HepG2 (cell line): ENCODE measurements at regions not wholly inside any gene's neighbourhood (a gene's known extent, or its start where the extent isn't known, plus 50 kb on each side); places are given as distances from the start of the nearest gene placed in this dataset.

ENCODE experiments used
- ATAC-seq: fragments of 200-7000 bp; cut with Tn5 transposase; 3 replicates; pipeline ENCODE4 v1.9.1; 2020; ENCODE audit warnings: mild to moderate bottlenecking, moderate library complexity
- BruUV-seq: library from RNA; stranded (reverse); fragments of 400-500 nt; replicated peaks from 2 replicates; lab custom pipeline; 2021; lab: Mats Ljungman, UMichigan
- CTCF ChIA-PET: fragments of 300-600 bp; formaldehyde crosslinking; extraction: SDS; loops from one replicate; lab custom pipeline; 2021; ENCODE audit warnings: low total read pairs, inconsistent platforms, low intra/inter-chr PET ratio; lab: Yijun Ruan, JAX
- POLR2A ChIA-PET: fragments of 350-600 bp; sonication (Branson Sonifier 250); formaldehyde crosslinking; loops from one replicate; lab custom pipeline; 2020; ENCODE audit warnings: antibody characterized with exemption, inconsistent platforms; lab: Yijun Ruan, JAX
- DNase-seq: peaks from one replicate; pipeline ENCODE4 v3.0.0-alpha.2; 2015; ENCODE audit warnings: low spot score
- FAIRE-seq: peaks from 3 replicates; lab custom pipeline; 2011; peaks lifted over from hg19 to GRCh38; lab: Jason Lieb, UNC
- H2AFZ ChIP-seq: one replicate; pipeline ENCODE4 v1.6.1; 2011; ENCODE audit warnings: low read length, inconsistent platforms
- H3K27ac ChIP-seq: fragments of 300-600 bp; 3 replicates; pipeline ENCODE4 v1.8.0; 2011; ENCODE audit warnings: mixed run types, mild to moderate bottlenecking, mixed read lengths, low read length, inconsistent platforms; ENCODE audit not compliant: insufficient read depth; ENCODE audit errors: extremely low read length
- H3K27me3 ChIP-seq, 2 experiments: fragments of 200-600 bp in 1 of 2; 2 replicates in 1 of 2; 3 replicates in 1 of 2; pipeline versions ENCODE4 v1.6.0 to v1.8.0; 2011; ENCODE audit warnings: low read length in 2 of 2, mild to moderate bottlenecking in 2 of 2, moderate library complexity in 2 of 2, inconsistent platforms in 1 of 2; ENCODE audit not compliant: insufficient read depth in 2 of 2, control insufficient read depth in 1 of 2
- H3K36me3 ChIP-seq, 2 experiments: fragments of 200-600 bp in 1 of 2; replicated peaks in 1 of 2; 2 replicates in 1 of 2; 3 replicates in 1 of 2; pipeline versions ENCODE4 v1.5.1 to v1.8.0; 2011; ENCODE audit warnings: low read length in 2 of 2, inconsistent platforms in 1 of 2; ENCODE audit not compliant: insufficient read depth in 2 of 2, control insufficient read depth in 1 of 2
- H3K4me1 ChIP-seq: 2 replicates; pipeline ENCODE4 v1.5.1; 2012; ENCODE audit warnings: low read length, inconsistent platforms; ENCODE audit not compliant: insufficient read depth
- H3K4me2 ChIP-seq: 2 replicates; pipeline ENCODE4 v1.6.0; 2011; ENCODE audit warnings: low read depth, low read length, inconsistent platforms
- H3K4me3 ChIP-seq, 3 experiments: fragments of 200-600 bp in 1 of 3; sonication (generic), shearing (Covaris generic) in 1 of 3; replicated peaks in 1 of 3; 2 replicates each; pipeline ENCODE4 v1.5.1; 2011 to 2016; ENCODE audit warnings: low read length in 3 of 3, inconsistent platforms in 2 of 3, low read depth in 2 of 3, mild to moderate bottlenecking in 2 of 3, control low read depth in 1 of 3, mixed read lengths in 1 of 3; ENCODE audit not compliant: insufficient read depth in 1 of 3
- H3K79me2 ChIP-seq: one replicate; pipeline ENCODE4 v1.6.1; 2011; ENCODE audit warnings: low read length, inconsistent platforms; ENCODE audit not compliant: insufficient read depth
- H3K9ac ChIP-seq: 2 replicates; pipeline ENCODE4 v1.6.0; 2011; ENCODE audit warnings: mild to moderate bottlenecking, low read depth, low read length, inconsistent platforms; ENCODE audit not compliant: insufficient read depth
- H3K9me3 ChIP-seq: 2 replicates; pipeline ENCODE4 v1.5.1; 2012; ENCODE audit warnings: mild to moderate bottlenecking, low read length
- H4K20me1 ChIP-seq: 2 replicates; pipeline ENCODE4 v1.6.0; 2011; ENCODE audit warnings: inconsistent platforms, mild to moderate bottlenecking, low read length, moderate library complexity; ENCODE audit not compliant: insufficient read depth
- ATF6 ChIP-seq: sonication (generic); formaldehyde crosslinking; conservative IDR thresholded peaks from 2 replicates; pipeline ENCODE4 v1.4.0; 2020; ENCODE audit warnings: missing genetic modification reagents
- HHEX ChIP-seq: IDR thresholded peaks from 2 replicates; pipeline ENCODE4 v1.6.1; 2016; ENCODE audit warnings: control low read depth
- JUND ChIP-seq: sonication (generic); formaldehyde crosslinking; IDR thresholded peaks from 2 replicates; pipeline ENCODE4 v1.8.0; 2022; ENCODE audit warnings: mild to moderate bottlenecking, missing genetic modification reagents
- MIER3 ChIP-seq: IDR thresholded peaks from 2 replicates; pipeline ENCODE4 v1.6.1; 2016; ENCODE audit warnings: missing compliant biosample characterization, borderline replicate concordance
- NCOA2 ChIP-seq: sonication (generic); formaldehyde crosslinking; IDR thresholded peaks from 2 replicates; pipeline ENCODE4 v1.8.0; 2022; ENCODE audit warnings: inconsistent platforms
- SAFB2 ChIP-seq: sonication (generic); formaldehyde crosslinking; IDR thresholded peaks from 2 replicates; pipeline ENCODE4 v1.5.1; 2020; ENCODE audit warnings: missing genetic modification reagents, low read depth, mild to moderate bottlenecking, borderline replicate concordance
- SAP130 ChIP-seq: IDR thresholded peaks from 2 replicates; pipeline ENCODE4 v1.6.1; 2016; ENCODE audit warnings: low read depth
- SOX6 ChIP-seq, 2 experiments: fragments of 450-650 bp in 1 of 2; sonication (generic) in 1 of 2; formaldehyde crosslinking in 1 of 2; IDR thresholded peaks; 2 replicates each; pipeline versions ENCODE4 v1.4.0 to v1.6.1; 2017 to 2020; ENCODE audit warnings: antibody characterized with exemption in 1 of 2, mild to moderate bottlenecking in 1 of 2, missing genetic modification reagents in 1 of 2
- STAT5B ChIP-seq: sonication (generic); formaldehyde crosslinking; IDR thresholded peaks from 2 replicates; pipeline ENCODE4 v1.4.0; 2020; ENCODE audit warnings: missing genetic modification reagents
- ZMAT5 ChIP-seq: sonication (generic); formaldehyde crosslinking; IDR thresholded peaks from 2 replicates; pipeline ENCODE4 v1.5.0; 2020; ENCODE audit warnings: mild to moderate bottlenecking, low read depth, missing genetic modification reagents, borderline replicate concordance
- ZNF652 ChIP-seq: IDR thresholded peaks from 2 replicates; pipeline ENCODE4 v1.6.1; 2016; ENCODE audit warnings: low read depth, borderline replicate concordance
- ZSCAN29 ChIP-seq: sonication (generic); formaldehyde crosslinking; conservative IDR thresholded peaks from 2 replicates; pipeline ENCODE4 v1.4.0; 2020; ENCODE audit warnings: mild to moderate bottlenecking, missing genetic modification reagents
- WGBS: methylation state at CpG from one replicate; pipeline ENCODE4 v1.1.6; 2017; ENCODE audit warnings: low lambda C conversion rate; 5-methylcytosine and 5-hydroxymethylcytosine counted together
- in situ Hi-C: cut with HindIII; loops from 2 replicates; pipeline ENCODE4 v1.10.0; 2017; ENCODE audit warnings: low pct_unique_long_range_greater_than_20kb; ENCODE audit not compliant: extremely low pct_ligation_motif_present
- intact Hi-C: fragments of 100-400 bp; cut with micrococcal nuclease; formaldehyde crosslinking; loops from one replicate; pipeline ENCODE4 v1.10.0; 2022; ENCODE audit not compliant: unreplicated experiment
- TF ChIP-seq, protein P1 (sequence below): sonication (generic); formaldehyde crosslinking; conservative IDR thresholded peaks from 2 replicates; pipeline ENCODE4 v1.4.0; 2020; ENCODE audit warnings: mild to moderate bottlenecking, missing genetic modification reagents, moderate library complexity
- TF ChIP-seq, protein P2 (sequence below): sonication (generic); formaldehyde crosslinking; IDR thresholded peaks from 2 replicates; pipeline ENCODE4 v1.4.0; 2020; ENCODE audit warnings: missing genetic modification reagents, mild to moderate bottlenecking, borderline replicate concordance
- TF ChIP-seq, protein P3 (sequence below): sonication (generic); formaldehyde crosslinking; IDR thresholded peaks from 2 replicates; pipeline ENCODE4 v1.4.0; 2020; ENCODE audit warnings: mild to moderate bottlenecking, missing genetic modification reagents

- intact Hi-C loops (no loop called here), in situ Hi-C loops (no loop called here)
- Histone ChIP-seq H3K79me2 (no peaks in the 10 kb centered on the region), H3K27me3 (no peaks in the 10 kb centered on the region), H4K20me1 (no peaks in the 10 kb centered on the region), H2AFZ (no peak overlapping the region), H3K9me3 (no peaks in the 10 kb centered on the region), H3K4me1 (no peaks in the 10 kb centered on the region), H3K4me2 (no peak overlapping the region), H3K27ac (no peak overlapping the region), H3K9ac (no peak overlapping the region), H3K4me3 (no peak overlapping the region), H3K36me3 (no peaks in the 10 kb centered on the region)
- no peak for DNase-seq
- no peak for FAIRE-seq
- 0% methylated on average over 2 of the region's 2 CpGs for WGBS
- ATAC-seq, result no peak
- BruUV-seq, result no TSS peak
- POLR2A ChIA-PET, result no interaction called here
- CTCF ChIA-PET, result no interaction called here
- TF ChIP-seq JUND (no peak), STAT5B (no peak), ZNF652 (CRISPR knock-in tag) (no peak), MIER3 (CRISPR knock-in tag) (no peak), NCOA2 (CRISPR knock-in tag) (no peak), ZMAT5 (no peak), SAP130 (no peak), SOX6 (IDR thresholded peaks at IDR 0.05) (no peak), SOX6 (CRISPR knock-in tag; IDR thresholded peaks at IDR 0.05) (no peak), SAFB2 (CRISPR knock-in tag) (no peak), ATF6 (CRISPR knock-in tag) (no peak), ZSCAN29 (CRISPR knock-in tag) (no peak), HHEX (CRISPR knock-in tag) (no peak)
- TF ChIP-seq, protein P1, sequence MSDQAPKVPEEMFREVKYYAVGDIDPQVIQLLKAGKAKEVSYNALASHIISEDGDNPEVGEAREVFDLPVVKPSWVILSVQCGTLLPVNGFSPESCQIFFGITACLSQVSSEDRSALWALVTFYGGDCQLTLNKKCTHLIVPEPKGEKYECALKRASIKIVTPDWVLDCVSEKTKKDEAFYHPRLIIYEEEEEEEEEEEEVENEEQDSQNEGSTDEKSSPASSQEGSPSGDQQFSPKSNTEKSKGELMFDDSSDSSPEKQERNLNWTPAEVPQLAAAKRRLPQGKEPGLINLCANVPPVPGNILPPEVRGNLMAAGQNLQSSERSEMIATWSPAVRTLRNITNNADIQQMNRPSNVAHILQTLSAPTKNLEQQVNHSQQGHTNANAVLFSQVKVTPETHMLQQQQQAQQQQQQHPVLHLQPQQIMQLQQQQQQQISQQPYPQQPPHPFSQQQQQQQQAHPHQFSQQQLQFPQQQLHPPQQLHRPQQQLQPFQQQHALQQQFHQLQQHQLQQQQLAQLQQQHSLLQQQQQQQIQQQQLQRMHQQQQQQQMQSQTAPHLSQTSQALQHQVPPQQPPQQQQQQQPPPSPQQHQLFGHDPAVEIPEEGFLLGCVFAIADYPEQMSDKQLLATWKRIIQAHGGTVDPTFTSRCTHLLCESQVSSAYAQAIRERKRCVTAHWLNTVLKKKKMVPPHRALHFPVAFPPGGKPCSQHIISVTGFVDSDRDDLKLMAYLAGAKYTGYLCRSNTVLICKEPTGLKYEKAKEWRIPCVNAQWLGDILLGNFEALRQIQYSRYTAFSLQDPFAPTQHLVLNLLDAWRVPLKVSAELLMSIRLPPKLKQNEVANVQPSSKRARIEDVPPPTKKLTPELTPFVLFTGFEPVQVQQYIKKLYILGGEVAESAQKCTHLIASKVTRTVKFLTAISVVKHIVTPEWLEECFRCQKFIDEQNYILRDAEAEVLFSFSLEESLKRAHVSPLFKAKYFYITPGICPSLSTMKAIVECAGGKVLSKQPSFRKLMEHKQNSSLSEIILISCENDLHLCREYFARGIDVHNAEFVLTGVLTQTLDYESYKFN (CRISPR knock-in tag), result no peak
- TF ChIP-seq, protein P2, sequence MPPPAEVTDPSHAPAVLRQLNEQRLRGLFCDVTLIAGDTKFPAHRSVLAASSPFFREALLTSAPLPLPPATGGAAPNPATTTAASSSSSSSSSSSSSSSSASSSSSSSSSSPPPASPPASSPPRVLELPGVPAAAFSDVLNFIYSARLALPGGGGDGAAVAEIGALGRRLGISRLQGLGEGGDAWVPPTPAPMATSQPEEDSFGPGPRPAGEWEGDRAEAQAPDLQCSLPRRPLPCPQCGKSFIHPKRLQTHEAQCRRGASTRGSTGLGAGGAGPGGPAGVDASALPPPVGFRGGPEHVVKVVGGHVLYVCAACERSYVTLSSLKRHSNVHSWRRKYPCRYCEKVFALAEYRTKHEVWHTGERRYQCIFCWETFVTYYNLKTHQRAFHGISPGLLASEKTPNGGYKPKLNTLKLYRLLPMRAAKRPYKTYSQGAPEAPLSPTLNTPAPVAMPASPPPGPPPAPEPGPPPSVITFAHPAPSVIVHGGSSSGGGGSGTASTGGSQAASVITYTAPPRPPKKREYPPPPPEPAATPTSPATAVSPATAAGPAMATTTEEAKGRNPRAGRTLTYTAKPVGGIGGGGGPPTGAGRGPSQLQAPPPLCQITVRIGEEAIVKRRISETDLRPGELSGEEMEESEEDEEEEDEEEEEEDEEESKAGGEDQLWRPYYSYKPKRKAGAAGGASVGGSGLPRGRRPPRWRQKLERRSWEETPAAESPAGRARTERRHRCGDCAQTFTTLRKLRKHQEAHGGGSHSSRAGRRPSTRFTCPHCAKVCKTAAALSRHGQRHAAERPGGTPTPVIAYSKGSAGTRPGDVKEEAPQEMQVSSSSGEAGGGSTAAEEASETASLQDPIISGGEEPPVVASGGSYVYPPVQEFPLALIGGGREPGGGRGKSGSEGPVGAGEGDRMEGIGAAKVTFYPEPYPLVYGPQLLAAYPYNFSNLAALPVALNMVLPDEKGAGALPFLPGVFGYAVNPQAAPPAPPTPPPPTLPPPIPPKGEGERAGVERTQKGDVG (CRISPR knock-in tag), result no peak
- TF ChIP-seq, protein P3, sequence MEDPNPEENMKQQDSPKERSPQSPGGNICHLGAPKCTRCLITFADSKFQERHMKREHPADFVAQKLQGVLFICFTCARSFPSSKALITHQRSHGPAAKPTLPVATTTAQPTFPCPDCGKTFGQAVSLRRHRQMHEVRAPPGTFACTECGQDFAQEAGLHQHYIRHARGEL (CRISPR knock-in tag), result no peak
Measured at GRCh38 chr2:59874971-59875755, 678.3 kb downstream of the BCL11A start.
